PC-9 (cell line): ENCODE measurements at regions not wholly inside any gene's neighbourhood (a gene's known extent, or its start where the extent isn't known, plus 50 kb on each side); places are given as distances from the start of the nearest gene placed in this dataset.

Source experiments
- BruUV-seq: library from RNA; stranded (reverse); fragments of 400-500 nt; replicated peaks from 2 replicates; lab custom pipeline; 2021; lab: Mats Ljungman, UMichigan
- CTCF ChIA-PET: fragments of 300-600 bp; sonication (Branson Sonifier 250); formaldehyde crosslinking; loops from one replicate; lab custom pipeline; 2022; ENCODE audit warnings: antibody characterized with exemption; lab: Charles Lee
- POLR2A ChIA-PET: fragments of 300-600 bp; sonication (Branson Sonifier 250); formaldehyde crosslinking; loops from one replicate; lab custom pipeline; 2022; ENCODE audit warnings: antibody characterized with exemption; ENCODE audit not compliant: unreplicated experiment; lab: Charles Lee
- DNase-seq, 2 experiments: peaks; one replicate each; pipeline versions ENCODE4 v3.0.0 to v3.0.0-alpha.2; 2015 to 2022; ENCODE audit warnings: mixed read lengths in 1 of 2
- H2AFZ ChIP-seq: fragments of 200-600 bp; sonication (generic); 2 replicates; pipeline ENCODE4 v1.8.1; 2017; ENCODE audit warnings: antibody characterized with exemption
- H3F3A ChIP-seq: fragments of 200-600 bp; sonication (generic); 2 replicates; pipeline ENCODE4 v1.8.1; 2017; ENCODE audit warnings: antibody characterized with exemption, mild to moderate bottlenecking, low read depth; ENCODE audit not compliant: insufficient read depth
- H3K27ac ChIP-seq: fragments of 200-600 bp; sonication (generic); 2 replicates; pipeline ENCODE4 v1.6.1; 2016; ENCODE audit warnings: mixed run types
- H3K27me3 ChIP-seq: fragments of 200-600 bp; sonication (generic); 2 replicates; pipeline ENCODE4 v1.6.1; 2016; ENCODE audit warnings: low read depth, mixed run types; ENCODE audit not compliant: insufficient read depth
- H3K36me3 ChIP-seq: fragments of 200-600 bp; sonication (generic); 2 replicates; pipeline ENCODE4 v1.6.1; 2016; ENCODE audit warnings: low read depth, mixed run types
- H3K4me1 ChIP-seq: fragments of 200-600 bp; sonication (generic); replicated peaks from 2 replicates; pipeline ENCODE4 v1.6.1; 2016; ENCODE audit warnings: mixed run types; ENCODE audit not compliant: insufficient read depth
- H3K4me2 ChIP-seq: fragments of 200-600 bp; sonication (generic); 2 replicates; pipeline ENCODE4 v1.6.1; 2017; ENCODE audit warnings: mixed run types
- H3K4me3 ChIP-seq: fragments of 200-600 bp; sonication (generic); 2 replicates; pipeline ENCODE4 v1.6.1; 2016; ENCODE audit warnings: mixed run types
- H3K79me2 ChIP-seq: fragments of 200-600 bp; sonication (generic); 2 replicates; pipeline ENCODE4 v1.6.1; 2017; ENCODE audit warnings: low read depth, mixed run types
- H3K9me2 ChIP-seq: fragments of 200-600 bp; sonication (generic); 2 replicates; pipeline ENCODE4 v1.8.1; 2017; ENCODE audit warnings: mild to moderate bottlenecking; ENCODE audit not compliant: insufficient read depth
- H3K9me3 ChIP-seq: fragments of 200-600 bp; sonication (generic); 2 replicates; pipeline ENCODE4 v1.8.1; 2016; ENCODE audit warnings: low read depth; ENCODE audit not compliant: insufficient read depth
- H4K20me1 ChIP-seq: fragments of 200-600 bp; sonication (generic); 2 replicates; pipeline ENCODE4 v1.8.1; 2017; ENCODE audit not compliant: insufficient read depth
- EZH2 ChIP-seq: fragments of 200-600 bp; sonication (generic); IDR thresholded peaks from 2 replicates; pipeline ENCODE4 v1.8.0; 2017; ENCODE audit warnings: antibody characterized with exemption, low read depth
- intact Hi-C: fragments of 100-400 bp; cut with micrococcal nuclease; formaldehyde crosslinking; loops from one replicate; pipeline ENCODE4 v1.10.0; 2022; ENCODE audit not compliant: unreplicated experiment
- TF ChIP-seq, protein P1 (sequence below): fragments of 200-600 bp; sonication (generic); conservative IDR thresholded peaks from 2 replicates; pipeline ENCODE4 v1.6.1; 2017; ENCODE audit warnings: mixed run types, antibody characterized with exemption, mild to moderate bottlenecking, moderate library complexity

DNA sequence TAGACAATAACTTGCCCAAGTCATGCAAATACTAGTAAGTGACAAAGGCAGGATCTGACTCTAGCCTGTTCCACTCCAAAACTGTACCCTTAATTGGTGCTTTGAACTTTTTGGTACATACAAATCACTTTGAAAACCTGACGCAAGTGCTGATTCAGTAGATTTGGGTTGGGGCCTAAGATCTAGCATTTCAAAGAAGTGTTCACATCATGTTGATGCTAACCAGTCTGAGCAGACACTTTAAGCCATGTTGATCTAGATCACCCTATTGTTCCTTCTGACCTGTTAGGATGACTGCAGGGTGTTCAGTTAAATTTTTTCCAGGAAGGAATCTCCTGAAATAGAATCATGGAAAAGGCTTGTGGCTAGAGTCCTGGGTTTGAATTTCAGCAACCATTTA lies 57.7 kb upstream of the CPEB4 start:
- H3K27ac ChIP-seq = no peak overlapping the region
- no peaks in the 10 kb centered on the region for H3K36me3 ChIP-seq
- TF ChIP-seq, protein P1, sequence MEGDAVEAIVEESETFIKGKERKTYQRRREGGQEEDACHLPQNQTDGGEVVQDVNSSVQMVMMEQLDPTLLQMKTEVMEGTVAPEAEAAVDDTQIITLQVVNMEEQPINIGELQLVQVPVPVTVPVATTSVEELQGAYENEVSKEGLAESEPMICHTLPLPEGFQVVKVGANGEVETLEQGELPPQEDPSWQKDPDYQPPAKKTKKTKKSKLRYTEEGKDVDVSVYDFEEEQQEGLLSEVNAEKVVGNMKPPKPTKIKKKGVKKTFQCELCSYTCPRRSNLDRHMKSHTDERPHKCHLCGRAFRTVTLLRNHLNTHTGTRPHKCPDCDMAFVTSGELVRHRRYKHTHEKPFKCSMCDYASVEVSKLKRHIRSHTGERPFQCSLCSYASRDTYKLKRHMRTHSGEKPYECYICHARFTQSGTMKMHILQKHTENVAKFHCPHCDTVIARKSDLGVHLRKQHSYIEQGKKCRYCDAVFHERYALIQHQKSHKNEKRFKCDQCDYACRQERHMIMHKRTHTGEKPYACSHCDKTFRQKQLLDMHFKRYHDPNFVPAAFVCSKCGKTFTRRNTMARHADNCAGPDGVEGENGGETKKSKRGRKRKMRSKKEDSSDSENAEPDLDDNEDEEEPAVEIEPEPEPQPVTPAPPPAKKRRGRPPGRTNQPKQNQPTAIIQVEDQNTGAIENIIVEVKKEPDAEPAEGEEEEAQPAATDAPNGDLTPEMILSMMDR = no peak
- TF ChIP-seq EZH2 = no peak
- H3K79me2 ChIP-seq = no peaks in the 10 kb centered on the region
- intact Hi-C loops = no loop called here
- DNase-seq = no peak
- BruUV-seq = no TSS peak
- no peaks in the 10 kb centered on the region; the same call in 1 of the 2 replicates for H3K9me3 ChIP-seq
- no peaks in the 10 kb centered on the region; the same call in 1 of the 2 replicates for H4K20me1 ChIP-seq
- peaks cover 11% of the 10 kb centered on the region; the same call in 1 of the 2 replicates for H3F3A ChIP-seq
- H3K4me3 ChIP-seq = no peak overlapping the region
- CTCF ChIA-PET = interaction anchor here (0.6 kb wide), 1 partner anchor 48 kb away, joined by 3 read pairs; no protein-coding TSS in a partner anchor
- no peaks in the 10 kb centered on the region for H3K27me3 ChIP-seq
- H3K4me1 ChIP-seq = peaks cover 30% of the 10 kb centered on the region
- POLR2A ChIA-PET = no interaction called here
- no peaks in the 10 kb centered on the region for H3K9me2 ChIP-seq
- H3K4me2 ChIP-seq = no peak overlapping the region
- no peak overlapping the region for H2AFZ ChIP-seq

DNA sequence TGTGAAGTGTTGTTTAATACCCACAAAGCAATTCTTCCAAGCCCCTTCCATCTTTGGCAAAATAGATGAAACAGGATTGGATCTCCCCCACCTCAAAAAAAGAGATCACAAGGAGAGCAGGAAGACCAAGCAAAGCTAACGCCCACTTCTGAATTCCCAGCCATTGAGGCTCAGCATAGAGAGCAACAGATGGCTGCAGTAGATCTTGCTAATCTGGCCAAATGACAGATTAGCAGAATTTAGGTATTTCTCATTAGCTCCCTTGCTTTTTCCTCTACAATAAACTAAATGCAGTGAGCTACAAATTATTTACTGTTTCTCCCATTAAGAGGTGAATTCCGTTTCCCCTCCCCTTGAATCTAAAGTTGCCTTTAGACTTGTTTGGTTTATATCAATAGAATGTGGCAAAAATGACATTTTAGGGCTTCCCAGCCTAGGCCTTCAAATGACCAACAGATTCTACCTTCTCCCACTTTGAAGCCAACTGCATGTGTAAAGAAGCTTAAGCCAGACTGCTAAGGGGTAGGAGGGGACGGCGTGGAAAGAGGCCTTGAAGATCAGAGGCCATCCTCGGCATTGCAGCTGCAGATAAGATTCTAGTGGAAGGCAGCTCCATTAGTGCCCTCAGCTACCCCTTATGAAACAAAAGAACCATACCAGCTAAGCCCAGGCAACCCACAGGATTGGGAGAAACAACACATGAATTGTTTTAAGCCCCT lies 56.8 kb upstream of the CPEB4 start:
- H2AFZ ChIP-seq = no peak overlapping the region
- no peak overlapping the region for H3K4me3 ChIP-seq
- H4K20me1 ChIP-seq = no peaks in the 10 kb centered on the region; the same call in 1 of the 2 replicates
- ChIA-PET POLR2A (no interaction called here), CTCF (interaction anchor here (0.6 kb wide), 1 partner anchor 22 kb away, joined by 3 read pairs; no protein-coding TSS in a partner anchor)
- no peak overlapping the region for H3K27ac ChIP-seq
- TF ChIP-seq, protein P1 = no peak
- no peak for TF ChIP-seq EZH2
- BruUV-seq = no TSS peak
- intact Hi-C loops = no loop called here
- H3K27me3 ChIP-seq = no peaks in the 10 kb centered on the region
- no peaks in the 10 kb centered on the region for H3K36me3 ChIP-seq
- H3K9me2 ChIP-seq = no peaks in the 10 kb centered on the region
- peaks cover 28% of the 10 kb centered on the region for H3K4me1 ChIP-seq
- no peaks in the 10 kb centered on the region for H3K79me2 ChIP-seq
- no peaks in the 10 kb centered on the region; the same call in 1 of the 2 replicates for H3K9me3 ChIP-seq
- no peak for DNase-seq
- H3F3A ChIP-seq = peaks cover 9% of the 10 kb centered on the region; the same call in 1 of the 2 replicates
- no peak overlapping the region for H3K4me2 ChIP-seq

DNA sequence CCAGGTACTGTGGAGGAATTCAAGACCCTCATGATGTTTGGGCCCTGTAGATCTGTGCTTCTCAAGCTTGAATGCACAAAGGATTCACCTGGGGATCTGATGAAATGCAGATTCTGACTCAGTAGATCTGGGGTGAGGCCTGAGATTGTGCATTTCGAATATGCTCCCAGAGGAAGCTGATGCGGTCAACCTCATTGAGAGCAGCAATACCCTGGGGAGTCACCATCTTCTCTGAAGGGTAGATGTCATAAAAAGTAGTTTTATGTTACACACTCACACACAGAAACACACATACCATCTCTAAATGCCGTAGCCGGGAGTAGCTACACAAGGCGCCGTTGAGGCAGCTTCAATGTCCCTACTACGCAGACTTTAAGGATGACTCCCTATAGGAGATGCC lies 55.8 kb upstream of the CPEB4 start:
- H3K4me1 ChIP-seq = peaks cover 25% of the 10 kb centered on the region
- intact Hi-C loops = no loop called here
- H3K27me3 ChIP-seq = no peaks in the 10 kb centered on the region
- no peaks in the 10 kb centered on the region; the same call in 1 of the 2 replicates for H3K9me3 ChIP-seq
- POLR2A ChIA-PET = no interaction called here
- H3K36me3 ChIP-seq = no peaks in the 10 kb centered on the region
- no peak for DNase-seq
- no peaks in the 10 kb centered on the region; the same call in 1 of the 2 replicates for H4K20me1 ChIP-seq
- H3K27ac ChIP-seq = no peak overlapping the region
- no peaks in the 10 kb centered on the region for H3K9me2 ChIP-seq
- no peaks in the 10 kb centered on the region for H3K79me2 ChIP-seq
- no peak overlapping the region for H2AFZ ChIP-seq
- H3F3A ChIP-seq = peaks cover 9% of the 10 kb centered on the region; the same call in 1 of the 2 replicates
- BruUV-seq = no TSS peak
- H3K4me2 ChIP-seq = no peak overlapping the region
- H3K4me3 ChIP-seq = no peak overlapping the region
- CTCF ChIA-PET = no interaction called here
- TF ChIP-seq, protein P1 = no peak
- TF ChIP-seq EZH2 = no peak
